Subcutaneous abdominal adipose tissue (tissue), 5 donors: ENCODE measurements at regions not wholly inside any gene's neighbourhood (a gene's known extent, or its start where the extent isn't known, plus 50 kb on each side); places are given as distances from the start of the nearest gene placed in this dataset.

ENCODE experiments used
- H3K27ac ChIP-seq: one replicate; pipeline ENCODE4 v1.7.0; 2013; ENCODE audit warnings: low read depth, mild to moderate bottlenecking, inconsistent platforms, low read length, moderate library complexity
- H3K27me3 ChIP-seq, 5 donors: one replicate each; pipeline ENCODE4 v1.7.0; 2013; ENCODE audit warnings: low read length in 5 of 5, inconsistent platforms in 1 of 5; ENCODE audit not compliant: control insufficient read depth in 5 of 5, insufficient read depth in 4 of 5
- H3K36me3 ChIP-seq, 5 donors: one replicate each; pipeline ENCODE4 v1.7.0; 2013; ENCODE audit warnings: low read length in 5 of 5; ENCODE audit not compliant: control insufficient read depth in 5 of 5, insufficient read depth in 5 of 5
- H3K4me1 ChIP-seq, 5 donors: one replicate each; pipeline ENCODE4 v1.7.0; 2013; ENCODE audit warnings: low read length in 5 of 5, mild to moderate bottlenecking in 3 of 5, moderate library complexity in 1 of 5; ENCODE audit not compliant: control insufficient read depth in 5 of 5, insufficient read depth in 5 of 5
- H3K4me3 ChIP-seq, 5 donors: one replicate each; pipeline ENCODE4 v1.7.0; 2013; ENCODE audit warnings: low read length in 5 of 5, low read depth in 1 of 5
- H3K9ac ChIP-seq, 5 donors: one replicate each; pipeline ENCODE4 v1.7.0; 2013; ENCODE audit warnings: low read length in 5 of 5, mild to moderate bottlenecking in 4 of 5, moderate library complexity in 3 of 5
- H3K9me3 ChIP-seq, 5 donors: one replicate each; pipeline ENCODE4 v1.7.0; 2013; ENCODE audit warnings: low read length in 5 of 5; ENCODE audit not compliant: control insufficient read depth in 5 of 5
- donor health status: healthy.
- donor health status: healthy.
- donor health status: healthy.
- donor health status: healthy.
- donor health status: healthy.

- H3K9me3 ChIP-seq = peaks cover 0 to 4% (median 0%) of the 10 kb centered on the region in 5 donors
- H3K27me3 ChIP-seq = no peaks in the 10 kb centered on the region
- H3K27ac ChIP-seq = no peak overlapping the region
- H3K4me3 ChIP-seq = no peak overlapping the region
- H3K9ac ChIP-seq = no peak overlapping the region
- H3K4me1 ChIP-seq = peaks cover 0 to 10% (median 3%) of the 10 kb centered on the region in 5 donors
- no peaks in the 10 kb centered on the region for H3K36me3 ChIP-seq
Observed at GRCh38 chr5:125695996-125696655, 727.1 kb upstream of the GRAMD2B start.

GRCh38 chr5:125696762-125697161 lies 726.4 kb upstream of the GRAMD2B start:
- H3K4me1 ChIP-seq = peaks cover 0 to 10% (median 3%) of the 10 kb centered on the region in 5 donors
- H3K9ac ChIP-seq = no peak overlapping the region
- H3K27me3 ChIP-seq = no peaks in the 10 kb centered on the region
- H3K4me3 ChIP-seq = no peak overlapping the region
- H3K36me3 ChIP-seq = no peaks in the 10 kb centered on the region
- H3K9me3 ChIP-seq = peaks cover 0 to 4% (median 0%) of the 10 kb centered on the region in 5 donors
- H3K27ac ChIP-seq = no peak overlapping the region

GRCh38 chr5:125698420-125698819 lies 724.8 kb upstream of the GRAMD2B start:
- peaks cover 0 to under 1% (median under 1%) of the 10 kb centered on the region in 5 donors for H3K9me3 ChIP-seq
- peaks cover 0 to 10% (median 3%) of the 10 kb centered on the region in 5 donors for H3K4me1 ChIP-seq
- no peaks in the 10 kb centered on the region for H3K36me3 ChIP-seq
- H3K27me3 ChIP-seq = no peaks in the 10 kb centered on the region
- no peak overlapping the region for H3K4me3 ChIP-seq
- no peak overlapping the region for H3K9ac ChIP-seq
- H3K27ac ChIP-seq = no peak overlapping the region

GRCh38 chr5:125699860-125700259 lies 723.3 kb upstream of the GRAMD2B start:
- Histone ChIP-seq H3K9ac (no peak overlapping the region), H3K4me1 (peaks cover 0 to 10% (median 3%) of the 10 kb centered on the region in 5 donors), H3K4me3 (no peak overlapping the region), H3K9me3 (peaks cover 0 to 5% (median 5%) of the 10 kb centered on the region in 5 donors), H3K27ac (no peak overlapping the region), H3K27me3 (no peaks in the 10 kb centered on the region), H3K36me3 (no peaks in the 10 kb centered on the region)

- Histone ChIP-seq H3K4me3 (peak overlapping the region; percentile 14 to 56 (median 27)), H3K36me3 (no peaks in the 10 kb centered on the region), H3K27me3 (no peaks in the 10 kb centered on the region), H3K4me1 (peaks cover 0 to 10% (median 3%) of the 10 kb centered on the region in 5 donors), H3K27ac (no peak overlapping the region), H3K9ac (peak overlapping the region in 1 of 5 donors; percentile 37), H3K9me3 (peaks cover 0 to 8% (median 7%) of the 10 kb centered on the region in 5 donors)
Observed at GRCh38 chr5:125700380-125700861, 722.8 kb upstream of the GRAMD2B start.

GRCh38 chr5:125703616-125704015 lies 719.6 kb upstream of the GRAMD2B start:
- H3K36me3 ChIP-seq = no peaks in the 10 kb centered on the region
- H3K9me3 ChIP-seq = peaks cover 0 to 8% (median 7%) of the 10 kb centered on the region in 5 donors
- no peaks in the 10 kb centered on the region for H3K27me3 ChIP-seq
- H3K4me3 ChIP-seq = no peak overlapping the region
- no peak overlapping the region for H3K9ac ChIP-seq
- peaks cover 0 to 10% (median 3%) of the 10 kb centered on the region in 5 donors for H3K4me1 ChIP-seq
- H3K27ac ChIP-seq = no peak overlapping the region

- Histone ChIP-seq H3K27me3 (no peaks in the 10 kb centered on the region), H3K9me3 (peaks cover 0 to 8% (median 7%) of the 10 kb centered on the region in 5 donors), H3K4me3 (no peak overlapping the region), H3K27ac (no peak overlapping the region), H3K4me1 (peaks cover 0 to 7% (median 2%) of the 10 kb centered on the region in 5 donors), H3K9ac (no peak overlapping the region), H3K36me3 (no peaks in the 10 kb centered on the region)
Observed at GRCh38 chr5:125704888-125705287, 718.3 kb upstream of the GRAMD2B start.

- Histone ChIP-seq H3K27me3 (no peaks in the 10 kb centered on the region), H3K4me3 (no peak overlapping the region), H3K9me3 (peaks cover 0 to 8% (median 6%) of the 10 kb centered on the region in 5 donors), H3K9ac (no peak overlapping the region), H3K4me1 (no peaks in the 10 kb centered on the region), H3K27ac (no peak overlapping the region), H3K36me3 (no peaks in the 10 kb centered on the region)
Observed at GRCh38 chr5:125708583-125708982, 714.6 kb upstream of the GRAMD2B start.

GRCh38 chr5:125710745-125711144 lies 712.5 kb upstream of the GRAMD2B start:
- Histone ChIP-seq H3K27me3 (no peaks in the 10 kb centered on the region), H3K9ac (no peak overlapping the region), H3K4me3 (no peak overlapping the region), H3K36me3 (no peaks in the 10 kb centered on the region), H3K9me3 (no peaks in the 10 kb centered on the region), H3K27ac (no peak overlapping the region), H3K4me1 (no peaks in the 10 kb centered on the region)

- Histone ChIP-seq H3K36me3 (no peaks in the 10 kb centered on the region), H3K9ac (no peak overlapping the region), H3K9me3 (no peaks in the 10 kb centered on the region), H3K27ac (no peak overlapping the region), H3K4me1 (no peaks in the 10 kb centered on the region), H3K4me3 (no peak overlapping the region), H3K27me3 (no peaks in the 10 kb centered on the region)
Observed at GRCh38 chr5:125712397-125712796, 710.8 kb upstream of the GRAMD2B start.
